H9 (cell line): ENCODE measurements at regions not wholly inside any gene's neighbourhood (a gene's known extent, or its start where the extent isn't known, plus 50 kb on each side); places are given as distances from the start of the nearest gene placed in this dataset.

ENCODE experiments used
- DNase-seq: peaks from one replicate; pipeline ENCODE4 v3.0.0-alpha.2; 2017
- H2AFZ ChIP-seq: one replicate; pipeline ENCODE4 v1.6.1; 2013; ENCODE audit warnings: mild to moderate bottlenecking, low read length, control low read depth, moderate library complexity
- H2AK5ac ChIP-seq: 2 replicates; pipeline ENCODE4 v1.6.1; 2013; ENCODE audit warnings: low read length, control low read depth, mixed read lengths; ENCODE audit not compliant: insufficient read length
- H2BK120ac ChIP-seq: one replicate; pipeline ENCODE4 v1.6.1; 2013; ENCODE audit warnings: low read depth, mild to moderate bottlenecking, low read length, control low read depth, inconsistent platforms; ENCODE audit not compliant: poor library complexity, severe bottlenecking
- H2BK12ac ChIP-seq: 2 replicates; pipeline ENCODE4 v1.6.1; 2013; ENCODE audit warnings: low read length, control low read depth, mixed read lengths, low read depth; ENCODE audit not compliant: insufficient read length
- H2BK15ac ChIP-seq: 2 replicates; pipeline ENCODE4 v1.6.1; 2013; ENCODE audit warnings: low read depth, low read length, control low read depth
- H2BK20ac ChIP-seq: one replicate; pipeline ENCODE4 v1.6.1; 2013; ENCODE audit warnings: low read depth, mild to moderate bottlenecking, low read length, control low read depth, inconsistent platforms; ENCODE audit not compliant: poor library complexity, severe bottlenecking
- H2BK5ac ChIP-seq: 2 replicates; pipeline ENCODE4 v1.6.1; 2013; ENCODE audit warnings: low read length, control low read depth, mixed read lengths; ENCODE audit not compliant: insufficient read length
- H3K14ac ChIP-seq: 2 replicates; pipeline ENCODE4 v1.6.1; 2013; ENCODE audit warnings: low read length, control low read depth; ENCODE audit not compliant: insufficient read depth
- H3K18ac ChIP-seq: 2 replicates; pipeline ENCODE4 v1.6.1; 2013; ENCODE audit warnings: low read depth, mild to moderate bottlenecking, mixed read lengths, low read length, control low read depth; ENCODE audit not compliant: insufficient read length
- H3K23ac ChIP-seq: 2 replicates; pipeline ENCODE4 v1.6.1; 2013; ENCODE audit warnings: low read length, control low read depth, mixed read lengths, low read depth; ENCODE audit not compliant: insufficient read length
- H3K23me2 ChIP-seq: 2 replicates; pipeline ENCODE4 v1.6.1; 2013; ENCODE audit warnings: low read depth, mild to moderate bottlenecking, mixed read lengths, low read length, control low read depth; ENCODE audit not compliant: insufficient read length, poor library complexity, severe bottlenecking
- H3K27ac ChIP-seq: 2 replicates; pipeline ENCODE4 v1.5.1; 2013; ENCODE audit warnings: low read length, control low read depth, mixed read lengths, low read depth; ENCODE audit not compliant: insufficient read length
- H3K27me3 ChIP-seq: 2 replicates; pipeline ENCODE4 v1.6.1; 2013; ENCODE audit warnings: low read length, control low read depth, inconsistent platforms; ENCODE audit not compliant: insufficient read depth
- H3K4ac ChIP-seq: 2 replicates; pipeline ENCODE4 v1.6.1; 2013; ENCODE audit warnings: low read depth, mild to moderate bottlenecking, control low read depth, inconsistent platforms, low read length, moderate library complexity
- H3K4me1 ChIP-seq: 2 replicates; pipeline ENCODE4 v1.6.1; 2013; ENCODE audit warnings: low read length, control low read depth, inconsistent platforms; ENCODE audit not compliant: insufficient read depth
- H3K4me2 ChIP-seq: 2 replicates; pipeline ENCODE4 v1.6.1; 2013; ENCODE audit warnings: low read length, control low read depth, mixed read lengths; ENCODE audit not compliant: insufficient read length, insufficient read depth
- H3K56ac ChIP-seq: 2 replicates; pipeline ENCODE4 v1.6.1; 2013; ENCODE audit warnings: low read depth, mild to moderate bottlenecking, mixed read lengths, low read length, control low read depth; ENCODE audit not compliant: insufficient read length
- H3K79me1 ChIP-seq: 2 replicates; pipeline ENCODE4 v1.6.1; 2013; ENCODE audit warnings: low read depth, mild to moderate bottlenecking, moderate library complexity, low read length, control low read depth, inconsistent platforms; ENCODE audit not compliant: insufficient read depth, poor library complexity, severe bottlenecking
- H3K79me2 ChIP-seq: 2 replicates; pipeline ENCODE4 v1.6.1; 2013; ENCODE audit warnings: low read length, control low read depth, inconsistent platforms; ENCODE audit not compliant: insufficient read depth
- H3K9ac ChIP-seq: 2 replicates; pipeline ENCODE4 v1.6.1; 2013; ENCODE audit warnings: low read length, control low read depth, mixed read lengths; ENCODE audit not compliant: insufficient read length; ENCODE audit errors: extremely low read depth
- H3K9me3 ChIP-seq: one replicate; pipeline ENCODE4 v1.6.1; 2013; ENCODE audit warnings: low read depth, low read length, inconsistent platforms; ENCODE audit not compliant: control insufficient read depth
- H3T11ph ChIP-seq: one replicate; pipeline ENCODE4 v1.6.1; 2013; ENCODE audit warnings: mild to moderate bottlenecking, low read length, control low read depth, inconsistent platforms
- H4K20me1 ChIP-seq: one replicate; pipeline ENCODE4 v1.6.1; 2013; ENCODE audit not compliant: control insufficient read depth, insufficient read length, insufficient read depth
- H4K5ac ChIP-seq: 2 replicates; pipeline ENCODE4 v1.6.1; 2013; ENCODE audit warnings: low read depth, mild to moderate bottlenecking, mixed read lengths, low read length, control low read depth; ENCODE audit not compliant: insufficient read length
- H4K8ac ChIP-seq: replicated peaks from 2 replicates; pipeline ENCODE4 v1.6.1; 2013; ENCODE audit warnings: low read length, control low read depth, mixed read lengths, low read depth; ENCODE audit not compliant: insufficient read length
- H4K91ac ChIP-seq: 2 replicates; pipeline ENCODE4 v1.6.1; 2013; ENCODE audit warnings: low read depth, mild to moderate bottlenecking, moderate library complexity, mixed read lengths, low read length, control low read depth; ENCODE audit not compliant: insufficient read length
- H3K27ac Mint-ChIP-seq, 3 experiments: 2 replicates in 2 of 3; 3 replicates in 1 of 3; pipeline ENCODE4 v1.8.0; 2020 to 2021; ENCODE audit warnings: mixed read lengths in 3 of 3, mild to moderate bottlenecking in 1 of 3, moderate library complexity in 1 of 3
- H3K27me3 Mint-ChIP-seq: 2 replicates; pipeline ENCODE4 v1.8.0; 2021; ENCODE audit warnings: low read depth, mild to moderate bottlenecking, moderate library complexity, mixed read lengths
- H3K36me3 Mint-ChIP-seq, 3 experiments: 2 replicates in 2 of 3; 3 replicates in 1 of 3; pipeline ENCODE4 v1.8.0; 2020 to 2021; ENCODE audit warnings: low read depth in 3 of 3, mixed read lengths in 3 of 3; ENCODE audit not compliant: insufficient read depth in 1 of 3
- H3K4me1 Mint-ChIP-seq, 2 experiments: 2 replicates each; pipeline ENCODE4 v1.8.0; 2020; ENCODE audit warnings: mixed read lengths in 2 of 2
- H3K4me3 Mint-ChIP-seq, 2 experiments: 2 replicates in 1 of 2; 3 replicates in 1 of 2; pipeline ENCODE4 v1.8.0; 2020 to 2021; ENCODE audit warnings: mild to moderate bottlenecking in 2 of 2, mixed read lengths in 2 of 2, moderate library complexity in 1 of 2
- H3K9me3 Mint-ChIP-seq, 2 experiments: 2 replicates in 1 of 2; 3 replicates in 1 of 2; pipeline ENCODE4 v1.8.0; 2020; ENCODE audit warnings: mild to moderate bottlenecking in 2 of 2, mixed read lengths in 2 of 2, moderate library complexity in 1 of 2
- CTCF ChIP-seq: fragments of 200-600 bp; sonication (generic); conservative IDR thresholded peaks from 3 replicates; pipeline ENCODE4 v1.8.0; 2021; ENCODE audit warnings: antibody characterized with exemption, mild to moderate bottlenecking
- WGBS: extraction: QIAGEN DNeasy Blood & Tissue Kit; methylation state at CpG from one replicate; pipeline ENCODE4 v1.1.7; 2013; ENCODE audit warnings: missing lambda C conversion rate, low lambda C conversion rate, mixed read lengths; ENCODE audit not compliant: insufficient read length; ENCODE audit errors: extremely low coverage; 5-methylcytosine and 5-hydroxymethylcytosine counted together

GRCh38 chr3:95044101-95044500 is 981.2 kb downstream of the NSUN3 start:
- Histone ChIP-seq H3K27ac (no peak overlapping the region), H3K79me1 (no peaks in the 10 kb centered on the region), H2AFZ (no peak overlapping the region), H4K8ac (no peak overlapping the region), H4K91ac (no peak overlapping the region), H3T11ph (no peak overlapping the region), H3K9me3 (no peaks in the 10 kb centered on the region), H3K27me3 (no peaks in the 10 kb centered on the region), H2BK20ac (no peak overlapping the region), H3K14ac (no peak overlapping the region), H3K18ac (no peak overlapping the region), H3K4me1 (no peaks in the 10 kb centered on the region), H2BK5ac (no peak overlapping the region), H2BK120ac (no peak overlapping the region), H4K20me1 (no peaks in the 10 kb centered on the region), H3K23me2 (no peaks in the 10 kb centered on the region), H4K5ac (no peak overlapping the region), H3K9ac (no peak overlapping the region), H2AK5ac (no peak overlapping the region), H3K4me2 (no peak overlapping the region), H3K4ac (no peak overlapping the region), H3K23ac (no peak overlapping the region), H2BK12ac (no peak overlapping the region), H3K56ac (no peak overlapping the region), H3K79me2 (no peaks in the 10 kb centered on the region), H2BK15ac (no peak overlapping the region)
- TF ChIP-seq CTCF: no peak
- Mint-ChIP-seq H3K4me3 (no peak overlapping the region), H3K9me3 (peaks cover 0 to 2% of the 10 kb centered on the region in 2 experiments; a peak in 1 of 5 replicates), H3K27me3 (no peaks in the 10 kb centered on the region), H3K27ac (no peak overlapping the region), H3K4me1 (no peaks in the 10 kb centered on the region), H3K36me3 (peaks cover 0 to 2% (median 0%) of the 10 kb centered on the region in 3 experiments; a peak in 1 of 7 replicates)
- no peak for DNase-seq
- WGBS: no CpG with 5 or more reads among the region's 2 CpGs
